GM19240 (cell line): ENCODE measurements at regions not wholly inside any gene's neighbourhood (a gene's known extent, or its start where the extent isn't known, plus 50 kb on each side); places are given as distances from the start of the nearest gene placed in this dataset.

Experiments
- DNase-seq: peaks from one replicate; pipeline ENCODE4 v3.0.0; 2011; ENCODE audit warnings: low spot score; ENCODE audit not compliant: insufficient read length

- DNase-seq: no peak
Observed at GRCh38 chr4:11268149-11268548, 160.5 kb downstream of the HS3ST1 start.

GRCh38 chr4:11264841-11265240, 163.9 kb downstream of the HS3ST1 start:
- DNase-seq: no peak

GRCh38 chr4:11264346-11264745, 164.3 kb downstream of the HS3ST1 start:
- no peak for DNase-seq

GRCh38 chr4:11263208-11263607, 165.5 kb downstream of the HS3ST1 start:
- DNase-seq: no peak

DNA sequence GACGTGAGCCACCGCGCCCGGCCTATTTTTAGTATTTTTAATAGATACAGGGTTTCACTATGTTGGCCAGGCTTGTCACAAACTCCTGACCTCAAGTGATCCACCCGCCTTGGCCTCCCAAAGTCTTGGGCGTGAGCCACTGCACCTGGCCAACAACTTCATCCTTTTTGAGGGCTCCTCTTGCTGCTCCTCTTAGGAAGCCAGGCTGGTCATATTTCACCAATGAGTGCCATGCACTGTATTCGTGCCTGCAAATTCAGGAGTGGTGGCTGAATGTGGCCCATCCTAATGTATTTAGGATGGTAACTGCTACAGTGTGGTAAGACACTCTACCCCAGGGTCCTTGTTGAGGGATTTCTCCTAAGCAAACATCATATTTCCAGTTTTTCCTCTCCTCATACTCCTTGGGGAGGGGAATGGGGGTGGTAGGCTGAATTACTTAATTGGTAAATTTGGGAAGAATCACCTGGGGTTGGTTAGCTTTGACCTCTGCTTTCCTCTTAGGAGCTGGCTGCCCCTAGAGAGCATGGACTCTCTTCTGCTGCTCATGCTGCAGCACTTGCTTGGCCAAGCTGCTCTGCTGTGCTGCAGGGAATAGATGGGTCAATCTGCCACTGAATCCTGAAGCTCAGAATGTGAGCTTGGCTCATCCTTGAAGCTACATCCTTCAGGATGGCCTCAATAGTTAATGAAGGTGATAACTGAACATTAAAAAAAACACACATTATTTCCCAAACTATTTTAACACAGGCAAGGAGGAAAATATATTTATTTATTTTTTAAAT, 167.4 kb downstream of the HS3ST1 start:
- DNase-seq: no peak

- no peak for DNase-seq
Observed at GRCh38 chr4:11259837-11260236, 168.9 kb downstream of the HS3ST1 start.

- DNase-seq: no peak
Observed at GRCh38 chr4:11252149-11252548, 176.5 kb downstream of the HS3ST1 start.

DNA sequence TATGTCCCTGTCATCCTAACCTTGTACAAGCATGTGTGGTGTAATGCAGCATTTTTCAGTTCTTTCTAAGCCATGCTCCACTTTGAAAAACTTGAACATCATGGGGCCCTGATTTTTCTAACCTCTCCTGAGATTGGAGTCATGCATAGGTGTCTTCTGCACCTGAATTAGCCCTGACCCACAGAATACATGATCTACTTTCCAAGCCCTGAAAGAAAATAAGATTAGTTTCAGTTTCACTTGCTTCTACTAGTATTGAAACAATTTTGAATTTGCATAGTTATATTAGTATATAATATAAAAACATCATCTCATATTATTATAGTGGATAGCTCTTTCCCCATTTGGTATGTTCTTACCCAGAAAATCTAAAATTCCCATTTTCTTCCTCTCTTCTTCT, 178.2 kb downstream of the HS3ST1 start:
- no peak for DNase-seq

GRCh38 chr4:11232015-11232414, 196.7 kb downstream of the HS3ST1 start:
- no peak for DNase-seq

DNA sequence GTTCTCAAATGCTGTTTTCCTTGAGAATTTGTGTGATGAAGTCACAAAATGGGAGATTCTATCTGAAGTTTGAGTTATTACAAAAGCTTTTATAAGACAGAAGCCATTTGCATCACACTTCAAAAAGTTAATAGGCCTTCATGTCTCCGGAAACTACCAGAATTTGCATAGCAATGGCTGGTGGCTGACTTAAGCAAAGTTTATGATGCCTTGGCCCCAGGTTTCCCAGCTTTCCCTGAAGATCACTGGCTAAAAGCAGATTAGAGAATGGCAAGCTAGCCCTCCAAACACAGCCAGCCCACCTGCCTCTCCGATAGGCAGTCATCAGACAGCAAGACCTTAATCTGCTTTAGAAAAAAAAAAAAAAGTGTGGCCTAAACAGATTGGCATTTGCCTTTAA, 197.8 kb downstream of the HS3ST1 start:
- no peak for DNase-seq

- DNase-seq: no peak
Observed at GRCh38 chr4:11228530-11228929, 200.2 kb downstream of the HS3ST1 start.

- DNase-seq: no peak
Observed at GRCh38 chr4:11223311-11223710, 205.4 kb downstream of the HS3ST1 start.

GRCh38 chr4:11218692-11219091, 210.0 kb downstream of the HS3ST1 start:
- no peak for DNase-seq

DNA sequence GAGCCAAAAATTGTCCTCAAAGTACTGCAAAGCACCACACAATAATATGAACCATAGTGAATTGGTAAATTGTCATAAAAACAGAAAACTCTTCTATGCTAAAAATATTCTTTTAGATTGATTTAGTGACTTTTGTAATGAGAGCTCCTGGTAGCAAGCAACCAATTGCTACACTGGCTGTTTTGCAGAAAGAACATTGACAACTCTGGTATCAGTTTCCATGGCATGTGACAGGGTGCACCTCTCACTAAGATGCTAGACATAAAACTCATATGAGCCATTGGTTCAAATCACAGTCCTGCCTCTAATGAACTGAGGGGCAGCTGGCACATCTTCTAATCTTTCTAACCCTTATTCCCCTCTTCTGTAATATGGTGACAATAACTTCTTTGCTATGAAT, 212.2 kb downstream of the HS3ST1 start:
- DNase-seq: no peak

GRCh38 chr4:11214281-11214680, 214.4 kb downstream of the HS3ST1 start:
- no peak for DNase-seq

- no peak for DNase-seq
Observed at GRCh38 chr4:11209826-11210225, 218.9 kb downstream of the HS3ST1 start.

DNA sequence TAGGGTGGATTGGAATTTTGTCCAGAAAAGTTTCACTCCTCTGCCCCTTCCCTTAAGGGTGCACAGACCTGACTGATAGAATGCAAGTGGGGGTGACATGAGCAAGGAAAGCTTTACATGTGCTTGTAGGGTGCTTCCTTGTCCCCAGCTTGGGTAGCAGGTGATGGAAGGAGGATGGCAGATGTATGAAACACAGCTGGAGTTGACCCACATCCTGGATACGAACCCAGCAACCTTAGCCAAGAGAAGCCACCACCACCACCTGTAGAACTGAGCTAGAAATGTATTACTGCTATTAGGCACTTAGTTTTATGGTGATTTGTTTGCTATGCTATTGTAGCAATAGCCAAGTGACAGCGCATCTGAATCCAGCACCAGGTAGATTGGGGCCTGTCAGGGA, 227.4 kb downstream of the HS3ST1 start:
- no peak for DNase-seq

GRCh38 chr4:11198516-11199305, 230.0 kb downstream of the HS3ST1 start:
- DNase-seq: no peak

DNA sequence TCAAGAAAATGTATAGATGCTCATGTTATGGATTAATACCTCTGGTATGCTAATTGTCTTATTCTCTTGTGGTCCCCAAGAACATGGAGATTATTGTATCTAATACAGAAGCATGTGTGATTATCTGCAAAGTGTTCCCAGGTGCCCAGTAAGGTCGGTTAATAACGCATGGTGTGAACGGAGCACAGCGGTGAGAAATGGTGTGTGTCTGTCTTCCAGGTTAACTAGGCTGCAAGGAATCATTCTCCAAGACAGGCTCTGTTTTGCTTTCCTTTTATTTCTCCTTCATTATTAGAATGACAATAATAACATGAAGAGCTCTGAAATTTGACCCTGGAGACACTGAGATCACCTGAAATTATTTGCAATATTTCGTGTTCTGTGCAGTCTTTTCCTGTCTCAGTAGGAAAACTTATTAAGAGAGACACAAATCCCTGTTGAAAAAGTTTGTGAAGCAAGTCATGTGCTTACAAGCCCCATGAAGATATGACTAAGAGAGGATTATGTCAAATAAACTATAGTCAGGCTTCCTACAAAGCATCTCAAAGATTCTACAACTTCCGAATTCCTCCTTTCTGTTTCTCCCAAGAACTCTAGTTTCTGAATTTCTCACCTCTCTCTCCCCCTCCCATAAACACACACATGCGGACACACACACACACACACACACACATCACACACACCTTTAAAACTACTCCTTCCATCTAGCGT, 230.9 kb downstream of the HS3ST1 start:
- DNase-seq: no peak

GRCh38 chr4:11196927-11197522, 231.7 kb downstream of the HS3ST1 start:
- no peak for DNase-seq

- DNase-seq: no peak
Observed at GRCh38 chr4:11194431-11194830, 234.3 kb downstream of the HS3ST1 start.

- DNase-seq: no peak
Observed at GRCh38 chr4:11189756-11190155, 238.9 kb downstream of the HS3ST1 start.
